Thyroid gland (tissue), 4 donors: ENCODE measurements at regions not wholly inside any gene's neighbourhood (a gene's known extent, or its start where the extent isn't known, plus 50 kb on each side); places are given as distances from the start of the nearest gene placed in this dataset.
A peak's percentile ranks its signal among the peaks of the same experiment; 100 is the strongest.

Source experiments
- CTCF ChIP-seq, 6 experiments: fragments of 200-600 bp in 3 of 6; fragments of 450-650 bp in 3 of 6; sonication (generic) in 3 of 6; IDR thresholded peaks; one replicate each; pipeline ENCODE4 v1.5.1; 2016 to 2019; ENCODE audit warnings: antibody characterized with exemption in 6 of 6, mild to moderate bottlenecking in 2 of 6, inconsistent platforms in 1 of 6, moderate library complexity in 1 of 6
- POLR2A ChIP-seq, 2 donors: fragments of 450-650 bp; IDR thresholded peaks; one replicate each; pipeline ENCODE4 v1.6.1; 2017; ENCODE audit warnings: antibody characterized with exemption in 2 of 2, mild to moderate bottlenecking in 2 of 2, moderate library complexity in 1 of 2

GRCh38 chr5:104412649-104413240 lies 850.2 kb upstream of the NUDT12 start:
- TF ChIP-seq CTCF (IDR thresholded peaks at IDR 0.05): peak in 3 of 6 experiments; percentile 4 to 26 (median 12)
- TF ChIP-seq POLR2A (IDR thresholded peaks at IDR 0.05): no peak
